ENCODE measurements at regions not wholly inside any gene's neighbourhood (a gene's known extent, or its start where the extent isn't known, plus 50 kb on each side); places are given as distances from the start of the nearest gene placed in this dataset.

- Histone ChIP-seq H3K9ac (ENCODE audit: insufficient read depth in 1 of 2, low read depth in 2 of 2, low read length in 2 of 2) (no peak overlapping the region), H3K27ac (ENCODE audit: extremely low read depth, low read depth, low read length) (no peak overlapping the region), H3K9me1 (ENCODE audit: control insufficient read depth, insufficient read depth, low read length) (no peaks in the 10 kb centered on the region), H3K36me3 (ENCODE audit: control insufficient read depth, insufficient read depth, low read length) (no peaks in the 10 kb centered on the region), H2AFZ (ENCODE audit: low read depth, low read length) (no peak overlapping the region), H3K4me1 (replicated peaks in 1 of 2; ENCODE audit: control insufficient read depth in 2 of 2, insufficient read depth in 2 of 2, low read length in 2 of 2) (peaks cover 4 to 7% of the 10 kb centered on the region in 2 experiments), H3K4me3 (no peak overlapping the region), H3K79me2 (ENCODE audit: control insufficient read depth, insufficient read depth, low read length) (no peaks in the 10 kb centered on the region), H4K20me1 (replicated peaks; ENCODE audit: control insufficient read depth, insufficient read depth, low read length) (0 out of 2 replicates have a peak, but pooled peaks cover 4% of the 10 kb centered on the region), H3K9me3 (replicated peaks; ENCODE audit: control insufficient read depth, insufficient read depth, low read depth, low read length) (no peaks in the 10 kb centered on the region), H3K4me2 (ENCODE audit: insufficient read depth, low read length) (no peak overlapping the region), H3K27me3 (ENCODE audit: control insufficient read depth in 2 of 2, insufficient read depth in 2 of 2, low read length in 2 of 2) (peaks cover 0 to 28% of the 10 kb centered on the region in 2 experiments; a peak in 2 of 5 replicates)
- WGBS (ENCODE audit: insufficient coverage, low coverage, missing lambda C conversion rate), result 20% methylated on average over 3 of the region's 6 CpGs
- ChIA-PET POLR2A (interaction anchor here (0.6 kb wide), 1 partner anchor 21 kb away, joined by 3 read pairs; no protein-coding TSS in a partner anchor), CTCF (ENCODE audit: low intra/inter-chr PET ratio) (no interaction called here)
- no peak for ATAC-seq
- in situ Hi-C loops (cut with MboI) (no loop called here), intact Hi-C loops (cut with micrococcal nuclease) (no loop called here)
- no TSS peak for BruUV-seq (replicated peaks)
- DNase-seq (ENCODE audit: extremely low read depth in 1 of 4, low spot score in 3 of 4), result no peak
- TF ChIP-seq MAFK (IDR thresholded peaks at IDR 0.05; ENCODE audit: low read length), result no peak
- no peak for TF ChIP-seq ARID2 (IDR thresholded peaks at IDR 0.05)
- FAIRE-seq, result no peak
These were observed 83.6 kb downstream of the RHOB start for GRCh38 chr2:20530520-20530919.

DNA sequence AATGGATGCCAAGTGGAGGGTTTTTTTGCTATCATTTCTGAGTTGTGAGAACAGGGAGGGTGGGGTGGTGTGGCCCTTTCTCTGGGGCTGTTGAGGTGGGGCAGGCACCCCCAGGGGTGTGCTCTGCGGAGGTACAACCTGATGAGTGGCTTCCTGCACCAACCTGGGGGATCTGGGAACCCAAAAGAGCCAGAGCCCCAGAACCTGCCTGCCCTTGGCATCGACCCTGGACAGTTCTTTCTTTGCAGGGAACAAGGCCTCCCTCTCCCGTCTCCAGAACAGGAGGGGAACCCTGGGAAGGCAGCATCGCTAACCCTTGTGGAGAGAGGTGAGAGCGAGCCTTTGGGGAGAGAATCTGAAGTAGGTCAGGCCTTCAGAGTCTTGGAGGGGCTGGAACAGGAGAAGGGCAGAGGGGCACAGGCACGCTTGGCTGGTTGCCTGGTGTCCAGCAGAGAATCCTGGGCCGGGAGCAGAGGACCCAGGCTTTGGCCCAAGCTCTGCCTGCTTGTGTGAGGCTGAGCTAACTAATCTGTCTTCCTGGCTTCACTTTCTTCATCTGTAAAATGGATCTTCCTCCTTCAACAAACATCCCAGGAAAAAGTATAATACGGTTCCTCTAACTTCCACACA is 84.9 kb downstream of the RHOB start:
- H3K4me3 ChIP-seq, result no peak overlapping the region

More for the DNA sequence above, 84.9 kb downstream of the RHOB start:
- FAIRE-seq (no peak), ATAC-seq (no peak), DNase-seq (ENCODE audit: extremely low read depth in 1 of 4, low spot score in 3 of 4) (no peak)
- BruUV-seq (replicated peaks), result no TSS peak
- no peaks in the 10 kb centered on the region for H3K79me2 ChIP-seq (ENCODE audit: control insufficient read depth, insufficient read depth, low read length)
- peaks cover 0 to 28% of the 10 kb centered on the region in 2 experiments; a peak in 2 of 5 replicates for H3K27me3 ChIP-seq (ENCODE audit: control insufficient read depth in 2 of 2, insufficient read depth in 2 of 2, low read length in 2 of 2)
- no peaks in the 10 kb centered on the region for H3K36me3 ChIP-seq (ENCODE audit: control insufficient read depth, insufficient read depth, low read length)
- 0 out of 2 replicates have a peak, but pooled peaks cover 4% of the 10 kb centered on the region for H4K20me1 ChIP-seq (replicated peaks; ENCODE audit: control insufficient read depth, insufficient read depth, low read length)
- H3K4me2 ChIP-seq (ENCODE audit: insufficient read depth, low read length), result no peak overlapping the region
- no peak overlapping the region for H2AFZ ChIP-seq (ENCODE audit: low read depth, low read length)
- no peak overlapping the region for H3K27ac ChIP-seq (ENCODE audit: extremely low read depth, low read depth, low read length)
- ChIA-PET CTCF (ENCODE audit: low intra/inter-chr PET ratio) (no interaction called here), POLR2A (interaction anchor here (0.9 kb wide), 1 partner anchor 12 kb away, joined by 3 read pairs; no protein-coding TSS in a partner anchor)
- no peaks in the 10 kb centered on the region for H3K9me1 ChIP-seq (ENCODE audit: control insufficient read depth, insufficient read depth, low read length)
- intact Hi-C loops (cut with micrococcal nuclease), result no loop called here
- H3K4me1 ChIP-seq (replicated peaks in 1 of 2; ENCODE audit: control insufficient read depth in 2 of 2, insufficient read depth in 2 of 2, low read length in 2 of 2), result peaks cover 0 to 6% of the 10 kb centered on the region in 2 experiments; a peak in 2 of 5 replicates
- H3K9ac ChIP-seq (ENCODE audit: insufficient read depth in 1 of 2, low read depth in 2 of 2, low read length in 2 of 2), result 0 out of 4 replicates have a peak overlapping the region, but pooled peaks of 1 of the 2 experiments have one; percentile 23
- no peaks in the 10 kb centered on the region for H3K9me3 ChIP-seq (replicated peaks; ENCODE audit: control insufficient read depth, insufficient read depth, low read depth, low read length)
- TF ChIP-seq STAG1 (CRISPR knock-in tag; IDR thresholded peaks at IDR 0.05; ENCODE audit: borderline replicate concordance) (no peak), ZNF324 (CRISPR knock-in tag; IDR thresholded peaks at IDR 0.05) (no peak), KLF1 (tag; IDR thresholded peaks at IDR 0.05) (no peak), YBX1 (IDR thresholded peaks at IDR 0.05) (no peak), MTA1 (IDR thresholded peaks at IDR 0.05; ENCODE audit: borderline replicate concordance) (no peak), SOX6 (IDR thresholded peaks at IDR 0.05) (no peak), MCM2 (IDR thresholded peaks at IDR 0.05; ENCODE audit: low read depth) (no peak)
- in situ Hi-C loops (cut with MboI), result no loop called here
- WGBS (ENCODE audit: insufficient coverage, low coverage, missing lambda C conversion rate), result 12% methylated on average over 6 of the region's 8 CpGs
